ENCODE measurements at regions not wholly inside any gene's neighbourhood (a gene's known extent, or its start where the extent isn't known, plus 50 kb on each side); places are given as distances from the start of the nearest gene placed in this dataset.
"Not testable (repeated sequence)": the region's sequence is repeated elsewhere in the genome, so short reads cannot be mapped to it uniquely, and the experiment has no call there.

GRCh38 chr14:49294621-49295148 lies 291.5 kb downstream of the RPS29 start:
- Mint-ChIP-seq H3K9me3 (no peaks in the 10 kb centered on the region), H3K4me3 (no peak overlapping the region), H3K36me3 (ENCODE audit: insufficient read depth) (no peaks in the 10 kb centered on the region), H3K27me3 (ENCODE audit: low read depth) (no peaks in the 10 kb centered on the region), H3K4me1 (ENCODE audit: low read depth) (no peaks in the 10 kb centered on the region)
- ATAC-seq (no peak), DNase-seq (no peak)

- Mint-ChIP-seq H3K9me3 (no peaks in the 10 kb centered on the region), H3K27me3 (ENCODE audit: low read depth) (peaks cover 8% of the 10 kb centered on the region), H3K36me3 (ENCODE audit: insufficient read depth) (no peaks in the 10 kb centered on the region), H3K4me3 (no peak overlapping the region), H3K4me1 (ENCODE audit: low read depth) (no peaks in the 10 kb centered on the region)
- ATAC-seq (no peak), DNase-seq (no peak)
Observed at GRCh38 chr14:49287004-49287403, 299.2 kb downstream of the RPS29 start.

- ATAC-seq: no peak
- no peak for DNase-seq
- Mint-ChIP-seq H3K9me3 (no peaks in the 10 kb centered on the region), H3K36me3 (ENCODE audit: insufficient read depth) (no peaks in the 10 kb centered on the region), H3K4me1 (ENCODE audit: low read depth) (no peaks in the 10 kb centered on the region), H3K27me3 (ENCODE audit: low read depth) (peaks cover 8% of the 10 kb centered on the region), H3K4me3 (no peak overlapping the region)
Observed at GRCh38 chr14:49286257-49286983, 299.8 kb downstream of the RPS29 start.

- no peaks in the 10 kb centered on the region for H3K9me3 Mint-ChIP-seq
- ATAC-seq (no peak), DNase-seq (no peak)
- H3K27me3 Mint-ChIP-seq (ENCODE audit: low read depth): peaks cover 10% of the 10 kb centered on the region
- no peaks in the 10 kb centered on the region for H3K4me1 Mint-ChIP-seq (ENCODE audit: low read depth)
- no peak overlapping the region for H3K4me3 Mint-ChIP-seq
- H3K36me3 Mint-ChIP-seq (ENCODE audit: insufficient read depth): no peaks in the 10 kb centered on the region
Observed at GRCh38 chr14:49280566-49280965, 305.6 kb downstream of the RPS29 start.

GRCh38 chr14:49250517-49250916 lies 335.7 kb downstream of the RPS29 start:
- Mint-ChIP-seq H3K9me3 (peaks cover 5% of the 10 kb centered on the region), H3K4me3 (no peak overlapping the region), H3K4me1 (ENCODE audit: low read depth) (no peaks in the 10 kb centered on the region), H3K27me3 (ENCODE audit: low read depth) (peaks cover 11% of the 10 kb centered on the region), H3K36me3 (ENCODE audit: insufficient read depth) (no peaks in the 10 kb centered on the region)
- no peak for ATAC-seq
- no peak for DNase-seq

- Mint-ChIP-seq H3K9me3 (peaks cover 9% of the 10 kb centered on the region), H3K4me1 (ENCODE audit: low read depth) (no peaks in the 10 kb centered on the region), H3K36me3 (ENCODE audit: insufficient read depth) (no peaks in the 10 kb centered on the region), H3K27me3 (ENCODE audit: low read depth) (peaks cover 11% of the 10 kb centered on the region), H3K4me3 (no peak overlapping the region)
- no peak for ATAC-seq
- DNase-seq: no peak
Observed at GRCh38 chr14:49250109-49250508, 336.1 kb downstream of the RPS29 start.

GRCh38 chr14:49249022-49249421 lies 337.2 kb downstream of the RPS29 start:
- ATAC-seq: no peak
- H3K36me3 Mint-ChIP-seq (ENCODE audit: insufficient read depth): no peaks in the 10 kb centered on the region
- no peak for DNase-seq
- no peaks in the 10 kb centered on the region for H3K4me1 Mint-ChIP-seq (ENCODE audit: low read depth)
- H3K9me3 Mint-ChIP-seq: peaks cover 9% of the 10 kb centered on the region
- H3K27me3 Mint-ChIP-seq (ENCODE audit: low read depth): peaks cover 11% of the 10 kb centered on the region
- H3K4me3 Mint-ChIP-seq: no peak overlapping the region

GRCh38 chr14:49243777-49244176 lies 342.4 kb downstream of the RPS29 start:
- H3K27me3 Mint-ChIP-seq (ENCODE audit: low read depth); H3K9me3 Mint-ChIP-seq; H3K4me3 Mint-ChIP-seq; DNase-seq; H3K4me1 Mint-ChIP-seq (ENCODE audit: low read depth); ATAC-seq; H3K36me3 Mint-ChIP-seq (ENCODE audit: insufficient read depth): not testable (repeated sequence)

GRCh38 chr14:49240383-49240782 lies 345.8 kb downstream of the RPS29 start:
- H3K27me3 Mint-ChIP-seq (ENCODE audit: low read depth): peaks cover 3% of the 10 kb centered on the region
- H3K4me1 Mint-ChIP-seq (ENCODE audit: low read depth): no peaks in the 10 kb centered on the region
- ATAC-seq (no peak), DNase-seq (no peak)
- no peaks in the 10 kb centered on the region for H3K36me3 Mint-ChIP-seq (ENCODE audit: insufficient read depth)
- H3K4me3 Mint-ChIP-seq: no peak overlapping the region
- H3K9me3 Mint-ChIP-seq: peaks cover 17% of the 10 kb centered on the region

- no peaks in the 10 kb centered on the region for H3K4me1 Mint-ChIP-seq (ENCODE audit: low read depth)
Observed at GRCh38 chr14:49228552-49228951, 357.6 kb downstream of the RPS29 start.

GRCh38 chr14:49221316-49221715 lies 364.9 kb downstream of the RPS29 start:
- ATAC-seq: no peak
- DNase-seq: no peak
- peaks cover 4% of the 10 kb centered on the region for H3K27me3 Mint-ChIP-seq (ENCODE audit: low read depth)
- H3K4me3 Mint-ChIP-seq: no peak overlapping the region
- H3K4me1 Mint-ChIP-seq (ENCODE audit: low read depth): no peaks in the 10 kb centered on the region
- H3K36me3 Mint-ChIP-seq (ENCODE audit: insufficient read depth): no peaks in the 10 kb centered on the region
- no peaks in the 10 kb centered on the region for H3K9me3 Mint-ChIP-seq

More at GRCh38 chr14:49228552-49228951, 357.6 kb downstream of the RPS29 start:
- Mint-ChIP-seq H3K27me3 (ENCODE audit: low read depth) (no peaks in the 10 kb centered on the region), H3K36me3 (ENCODE audit: insufficient read depth) (no peaks in the 10 kb centered on the region), H3K9me3 (no peaks in the 10 kb centered on the region), H3K4me3 (no peak overlapping the region)
- DNase-seq (no peak), ATAC-seq (no peak)

- H3K4me1 Mint-ChIP-seq (ENCODE audit: low read depth): no peaks in the 10 kb centered on the region
- H3K9me3 Mint-ChIP-seq: no peaks in the 10 kb centered on the region
- H3K4me3 Mint-ChIP-seq: no peak overlapping the region
- peaks cover 4% of the 10 kb centered on the region for H3K27me3 Mint-ChIP-seq (ENCODE audit: low read depth)
- DNase-seq: no peak
- ATAC-seq: no peak
- H3K36me3 Mint-ChIP-seq (ENCODE audit: insufficient read depth): no peaks in the 10 kb centered on the region
Observed at GRCh38 chr14:49220492-49220891, 365.7 kb downstream of the RPS29 start.

- no peak for DNase-seq
- no peaks in the 10 kb centered on the region for H3K9me3 Mint-ChIP-seq
- peaks cover 4% of the 10 kb centered on the region for H3K27me3 Mint-ChIP-seq (ENCODE audit: low read depth)
- H3K36me3 Mint-ChIP-seq (ENCODE audit: insufficient read depth): no peaks in the 10 kb centered on the region
- ATAC-seq: no peak
- no peak overlapping the region for H3K4me3 Mint-ChIP-seq
- H3K4me1 Mint-ChIP-seq (ENCODE audit: low read depth): no peaks in the 10 kb centered on the region
Observed at GRCh38 chr14:49218436-49219092, 367.6 kb downstream of the RPS29 start.

- Mint-ChIP-seq H3K9me3 (no peaks in the 10 kb centered on the region), H3K27me3 (ENCODE audit: low read depth) (no peaks in the 10 kb centered on the region), H3K4me1 (ENCODE audit: low read depth) (no peaks in the 10 kb centered on the region)
Observed at GRCh38 chr14:49212721-49213120, 373.5 kb downstream of the RPS29 start.

GRCh38 chr14:49209416-49209815 lies 376.8 kb downstream of the RPS29 start:
- Mint-ChIP-seq H3K9me3 (no peaks in the 10 kb centered on the region), H3K4me3 (no peak overlapping the region), H3K27me3 (ENCODE audit: low read depth) (peaks cover 8% of the 10 kb centered on the region), H3K36me3 (ENCODE audit: insufficient read depth) (no peaks in the 10 kb centered on the region), H3K4me1 (ENCODE audit: low read depth) (no peaks in the 10 kb centered on the region)
- DNase-seq (no peak), ATAC-seq (no peak)

More at GRCh38 chr14:49212721-49213120, 373.5 kb downstream of the RPS29 start:
- Mint-ChIP-seq H3K4me3 (no peak overlapping the region), H3K36me3 (ENCODE audit: insufficient read depth) (no peaks in the 10 kb centered on the region)
- no peak for ATAC-seq
- DNase-seq: no peak
